HG03469 (cell line): ENCODE measurements at regions not wholly inside any gene's neighbourhood (a gene's known extent, or its start where the extent isn't known, plus 50 kb on each side); places are given as distances from the start of the nearest gene placed in this dataset.
"Not testable (repeated sequence)": the region's sequence is repeated elsewhere in the genome, so short reads cannot be mapped to it uniquely, and the experiment has no call there.

Source experiments
- ATAC-seq: cut with Tn5 transposase; IDR thresholded peaks from one replicate; pipeline ENCODE4 v1.9.1; 2021; ENCODE audit warnings: mild to moderate bottlenecking, moderate library complexity, moderate number of reproducible peaks; ENCODE audit not compliant: unreplicated experiment

GRCh38 chr1:149228672-149229585 is 125.6 kb upstream of the NBPF9 start:
- ATAC-seq: not testable (repeated sequence)

- not testable (repeated sequence) for ATAC-seq
Observed at GRCh38 chr1:149229813-149230212, 126.5 kb upstream of the NBPF9 start.

GRCh38 chr1:149234926-149235914 is 131.9 kb upstream of the NBPF9 start:
- not testable (repeated sequence) for ATAC-seq

GRCh38 chr1:149237515-149237914 is 134.2 kb upstream of the NBPF9 start:
- not testable (repeated sequence) for ATAC-seq

- ATAC-seq: not testable (repeated sequence)
Observed at GRCh38 chr1:149239897-149240508, 136.7 kb upstream of the NBPF9 start.

- not testable (repeated sequence) for ATAC-seq
Observed at GRCh38 chr1:149240530-149240929, 137.2 kb upstream of the NBPF9 start.

- ATAC-seq: not testable (repeated sequence)
Observed at GRCh38 chr1:149241272-149241671, 137.9 kb upstream of the NBPF9 start.

- ATAC-seq: not testable (repeated sequence)
Observed at GRCh38 chr1:149243572-149243971, 140.2 kb upstream of the NBPF9 start.

GRCh38 chr1:149244621-149245020 is 141.3 kb upstream of the NBPF9 start:
- not testable (repeated sequence) for ATAC-seq

GRCh38 chr1:149246212-149246611 is 142.9 kb upstream of the NBPF9 start:
- not testable (repeated sequence) for ATAC-seq

- not testable (repeated sequence) for ATAC-seq
Observed at GRCh38 chr1:149248610-149249009, 145.3 kb upstream of the NBPF9 start.

- ATAC-seq: not testable (repeated sequence)
Observed at GRCh38 chr1:149249850-149250467, 146.6 kb upstream of the NBPF9 start.

GRCh38 chr1:149254894-149255847 is 151.8 kb upstream of the NBPF9 start:
- ATAC-seq: not testable (repeated sequence)

GRCh38 chr1:149260284-149260683 is 156.9 kb upstream of the NBPF9 start:
- not testable (repeated sequence) for ATAC-seq

- not testable (repeated sequence) for ATAC-seq
Observed at GRCh38 chr1:149260736-149261340, 157.5 kb upstream of the NBPF9 start.

- ATAC-seq: not testable (repeated sequence)
Observed at GRCh38 chr1:149267287-149267686, 163.9 kb upstream of the NBPF9 start.

- not testable (repeated sequence) for ATAC-seq
Observed at GRCh38 chr1:149269001-149269702, 165.8 kb upstream of the NBPF9 start.

GRCh38 chr1:149269833-149270232 is 166.5 kb upstream of the NBPF9 start:
- ATAC-seq: not testable (repeated sequence)
